ENCODE measurements at regions not wholly inside any gene's neighbourhood (a gene's known extent, or its start where the extent isn't known, plus 50 kb on each side); places are given as distances from the start of the nearest gene placed in this dataset.
A peak's percentile ranks its signal among the peaks of the same experiment; 100 is the strongest.

DNA sequence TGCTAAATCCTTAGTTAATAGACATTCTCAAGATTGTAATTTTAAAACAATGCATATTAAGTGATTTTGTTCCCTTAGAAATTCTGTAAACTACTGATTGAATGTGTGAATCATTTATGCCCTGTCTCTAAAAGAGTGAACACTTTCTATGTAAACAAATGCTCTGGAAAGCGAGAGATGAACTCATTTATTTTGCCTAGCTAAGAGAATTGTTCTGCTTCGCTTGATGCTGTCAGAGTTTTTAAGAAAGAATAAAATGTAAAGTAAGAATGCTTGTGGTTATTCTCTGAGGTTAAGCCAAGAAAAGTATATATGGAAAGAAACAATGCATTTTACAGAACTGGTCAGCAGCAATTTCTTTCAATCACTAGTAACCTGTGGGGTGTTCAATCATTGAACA lies 347.4 kb upstream of the NUDT12 start:
- DNase-seq = no peak

DNA sequence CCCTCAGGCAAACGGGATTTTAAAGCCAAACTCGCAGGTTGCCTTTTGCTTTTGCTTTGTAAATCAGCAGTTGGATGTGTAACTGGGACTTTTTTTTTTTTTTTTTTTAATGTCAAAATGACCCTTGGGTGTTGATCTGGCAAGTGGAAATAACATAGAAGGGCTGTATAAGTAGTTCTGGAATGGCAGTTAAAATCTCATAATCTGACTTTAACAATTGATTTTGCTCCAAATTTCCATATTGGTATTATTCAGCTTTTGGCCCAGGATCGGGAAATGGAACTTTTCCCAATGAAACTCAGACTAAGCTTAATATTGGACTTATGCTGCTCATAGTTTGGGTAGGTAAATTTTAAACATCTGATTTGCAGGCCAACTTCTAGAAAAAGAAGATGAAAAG lies 346.8 kb upstream of the NUDT12 start:
- no peak for DNase-seq

DNA sequence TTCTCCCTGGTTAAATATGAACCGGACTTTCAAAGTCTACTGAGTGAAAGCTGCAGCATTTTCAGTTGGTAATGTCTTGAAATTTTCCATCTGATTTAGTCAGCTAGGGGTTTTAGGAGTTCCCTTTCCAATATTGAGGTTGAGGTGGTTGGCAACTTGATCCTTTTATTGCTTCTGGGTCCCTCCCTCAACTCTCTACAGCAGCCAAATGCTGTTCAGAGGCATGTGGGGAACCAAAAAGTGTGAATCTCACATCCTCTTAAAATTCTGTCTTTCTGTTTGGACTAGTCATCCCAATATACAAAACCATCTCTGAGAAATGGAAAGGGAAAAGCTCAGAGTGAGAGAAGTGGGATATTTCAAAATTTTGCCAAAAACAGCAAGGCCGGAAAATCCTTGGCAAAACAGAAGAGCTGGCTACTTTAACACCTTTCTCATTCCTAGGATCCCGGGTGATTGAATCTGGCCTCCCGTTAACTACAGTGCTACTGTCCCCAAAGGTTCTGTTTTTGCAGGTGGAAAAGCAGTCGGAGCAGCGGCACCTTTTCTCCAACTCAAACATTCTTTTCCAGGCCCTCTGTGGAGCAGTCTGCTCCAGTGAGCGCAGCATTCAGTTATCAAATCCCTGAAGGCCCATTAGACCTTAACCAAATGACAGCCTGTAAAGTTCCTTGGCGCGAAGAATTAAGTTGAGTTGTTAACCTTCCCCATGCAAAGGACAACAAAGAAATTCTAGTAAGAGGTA lies 345.9 kb upstream of the NUDT12 start:
- no peak for DNase-seq

DNA sequence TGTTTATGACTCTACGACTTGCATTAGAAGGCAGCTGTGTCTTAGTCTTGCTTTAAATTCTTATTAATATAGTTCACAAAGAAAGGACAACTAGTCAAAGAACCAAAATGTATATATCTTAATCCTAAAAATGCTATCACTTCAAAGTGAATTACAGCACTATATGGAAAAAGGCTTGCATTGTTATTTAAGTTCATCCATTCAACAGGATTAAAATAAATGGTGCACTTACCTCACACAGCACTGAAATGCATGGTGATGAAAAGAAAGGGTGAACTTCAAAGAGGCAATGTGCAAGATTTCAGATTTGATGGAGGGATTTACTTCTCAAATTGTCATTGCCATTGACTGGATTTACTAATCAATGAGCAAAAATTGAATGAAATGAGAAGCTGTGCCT lies 344.4 kb upstream of the NUDT12 start:
- no peak for DNase-seq

DNA sequence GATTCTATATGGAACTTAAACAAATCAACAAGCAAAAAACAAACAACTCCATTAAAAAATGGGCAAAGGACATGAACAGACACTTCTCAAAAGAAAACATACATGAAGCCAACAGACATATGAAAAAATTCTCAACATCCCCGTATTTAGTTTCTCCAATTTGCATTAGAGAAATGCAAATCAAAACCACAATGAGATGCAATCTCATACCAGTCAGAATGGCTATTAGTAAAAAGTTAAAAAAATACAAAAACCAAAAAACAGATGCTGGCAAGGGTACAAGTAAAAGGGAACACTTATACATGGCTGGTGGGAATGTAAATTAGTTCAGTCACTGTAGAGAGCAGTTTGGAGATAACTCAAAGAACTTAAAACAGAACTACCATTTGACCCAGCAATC lies 342.1 kb upstream of the NUDT12 start:
- DNase-seq = no peak

DNA sequence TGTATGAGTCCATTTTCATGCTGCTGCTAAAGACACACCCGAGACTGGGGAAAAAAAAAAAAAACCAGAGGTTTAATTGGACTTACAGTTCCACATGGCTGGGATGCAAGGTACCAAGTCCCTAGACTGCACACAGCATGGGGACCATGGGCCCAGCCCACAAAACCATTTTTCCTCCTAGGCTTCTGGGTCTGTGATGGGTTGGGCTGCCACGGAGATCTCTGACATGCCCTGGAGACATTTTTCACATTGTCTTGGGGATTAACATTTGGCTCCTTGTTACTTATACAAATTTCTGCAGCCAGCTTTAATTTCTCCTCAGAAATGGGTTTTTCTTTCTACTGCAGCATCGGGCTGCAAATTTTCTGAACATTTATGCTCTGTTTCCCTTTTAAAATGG lies 340.3 kb upstream of the NUDT12 start:
- no peak for DNase-seq

DNA sequence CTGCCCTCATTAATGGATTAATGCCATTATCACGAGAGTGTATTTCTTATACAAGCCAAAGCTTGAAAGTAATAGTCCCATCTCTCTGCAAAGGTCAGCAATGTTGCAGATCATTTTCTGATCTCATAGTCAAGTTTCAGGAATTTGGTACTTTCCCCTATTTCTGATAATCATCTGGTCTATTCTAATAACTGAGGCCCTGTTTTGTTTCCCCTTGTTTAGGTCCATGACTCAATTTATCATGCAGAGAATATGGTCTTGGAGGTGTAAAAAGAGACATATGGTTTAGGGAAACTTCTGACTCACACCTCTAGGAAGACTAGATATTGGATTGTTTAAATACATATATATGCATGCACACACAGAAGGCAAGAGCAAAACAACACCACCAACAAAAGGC lies 339.3 kb upstream of the NUDT12 start:
- no peak for DNase-seq

DNA sequence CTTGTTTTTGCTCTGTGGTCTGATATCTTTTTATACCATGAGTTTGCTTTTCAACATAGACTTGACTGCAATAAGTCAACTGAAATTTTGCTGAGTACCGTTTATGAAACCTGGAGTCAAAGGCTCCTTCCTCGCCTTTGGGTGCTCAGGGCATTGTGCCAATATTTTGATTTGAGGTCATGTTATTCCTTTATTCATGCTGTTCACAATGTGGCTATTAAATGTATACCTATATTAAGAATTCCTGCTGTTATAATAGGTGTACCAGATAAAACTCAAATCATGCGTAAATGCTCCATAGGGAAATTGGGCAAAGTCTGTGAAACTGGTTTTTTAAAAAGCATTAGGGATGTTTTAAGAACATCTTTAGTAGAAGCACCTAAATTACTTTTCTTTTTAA lies 334.0 kb upstream of the NUDT12 start:
- no peak for DNase-seq

DNA sequence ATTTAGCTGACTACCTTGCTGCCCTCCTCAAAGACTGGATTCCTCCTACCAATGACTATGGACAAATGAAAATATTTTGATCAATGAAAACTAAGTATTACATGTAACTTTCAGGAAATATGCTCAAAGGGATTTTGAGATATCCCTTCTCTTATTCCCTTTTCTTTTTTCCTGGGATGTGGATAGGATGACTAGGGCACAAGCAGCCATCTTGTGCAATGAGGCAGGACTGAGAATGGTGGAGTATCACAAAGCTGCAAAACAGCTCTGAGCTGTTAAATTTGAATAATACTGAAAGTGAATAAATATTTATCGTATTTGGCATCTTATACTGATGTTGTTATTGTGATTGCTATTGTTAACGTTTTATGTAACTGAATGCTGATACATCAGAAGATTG lies 333.1 kb upstream of the NUDT12 start:
- DNase-seq = no peak

DNA sequence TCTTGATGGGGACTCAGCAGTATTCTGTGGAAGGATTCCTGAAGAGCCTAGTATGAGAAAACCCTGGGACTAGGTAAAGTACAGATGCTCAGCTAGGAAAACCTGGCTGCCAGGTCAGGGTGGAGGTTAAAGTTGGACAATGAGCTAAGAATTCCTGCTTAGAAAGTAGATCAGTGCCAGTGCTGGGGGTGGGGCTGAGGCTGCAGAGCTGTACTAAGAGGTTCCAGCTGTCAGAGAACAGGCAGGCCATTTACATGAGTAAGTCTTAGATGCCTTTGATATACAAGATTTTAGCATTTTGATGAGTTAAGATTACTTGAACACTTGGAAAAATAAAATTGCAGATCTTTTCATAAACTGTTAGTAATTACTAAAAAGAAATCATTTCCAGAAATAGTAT lies 332.3 kb upstream of the NUDT12 start:
- peak; percentile 48 for DNase-seq

DNA sequence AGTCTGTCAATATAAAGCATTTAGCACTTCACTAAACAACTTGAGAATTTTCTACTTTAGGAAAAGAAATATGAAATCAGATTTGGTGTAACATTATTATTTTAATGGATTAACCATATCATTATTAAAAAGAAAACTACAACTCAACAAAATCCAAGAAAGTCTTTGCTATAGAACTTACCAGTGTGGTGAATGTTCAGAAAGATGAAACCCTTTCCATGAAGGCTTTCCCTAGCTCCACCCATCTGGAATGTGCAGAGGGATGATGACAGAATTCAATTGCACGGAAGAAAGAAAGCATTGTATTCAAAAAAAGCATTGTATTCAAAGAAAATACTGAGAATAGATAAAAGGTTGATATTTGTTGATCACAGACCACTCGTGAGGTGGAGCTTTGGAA lies 328.6 kb upstream of the NUDT12 start:
- DNase-seq = no peak

DNA sequence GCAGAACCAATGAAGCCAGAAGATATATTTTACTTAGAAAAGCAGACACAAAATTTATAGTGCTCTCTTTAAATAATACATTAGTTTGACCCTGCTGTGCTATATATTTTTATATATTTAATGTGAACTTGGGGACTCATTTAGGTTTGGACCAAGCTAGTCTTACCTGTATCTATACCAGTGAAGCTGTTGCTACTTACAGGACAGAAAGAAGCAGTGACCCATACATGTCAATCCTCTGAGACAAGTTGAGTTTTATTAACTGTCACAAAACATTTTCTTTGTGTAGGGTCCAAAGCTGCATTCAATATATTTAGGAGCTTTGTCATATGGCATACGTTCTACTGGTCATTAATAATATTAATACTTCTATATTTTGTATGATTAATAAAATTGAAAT lies 327.7 kb upstream of the NUDT12 start:
- DNase-seq = no peak

DNA sequence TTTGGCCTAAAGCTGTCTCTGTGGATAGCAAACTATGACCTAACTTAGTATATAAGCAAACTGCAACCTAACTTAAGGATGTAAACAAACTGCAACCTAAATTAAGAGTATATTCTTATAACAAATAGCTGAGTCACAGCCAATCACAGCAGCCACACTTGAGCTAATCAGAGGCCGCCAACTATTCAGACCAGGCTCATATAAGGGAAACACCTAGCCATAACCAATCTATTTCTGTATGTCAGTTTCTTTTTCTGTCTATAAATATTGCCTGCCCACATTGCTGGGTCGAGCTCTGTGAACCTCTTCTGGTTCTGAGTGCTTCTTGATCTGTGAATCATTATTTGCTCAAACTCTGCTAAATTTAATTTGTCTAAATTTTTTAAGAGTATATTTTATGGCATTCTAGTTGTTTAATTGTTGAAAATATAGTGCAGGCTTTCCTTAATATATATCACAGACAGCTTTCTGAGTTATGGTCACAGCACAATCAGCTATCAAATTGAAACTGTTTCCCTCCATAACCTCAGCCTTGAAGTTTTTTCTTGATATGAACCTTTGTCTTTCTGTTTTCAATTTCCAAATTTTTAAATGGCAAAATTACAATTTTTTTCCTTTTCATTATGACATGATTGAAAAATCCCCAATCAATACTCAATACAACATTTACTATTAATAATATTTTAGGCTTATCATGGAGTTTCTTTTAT lies 327.1 kb upstream of the NUDT12 start:
- DNase-seq = no peak

DNA sequence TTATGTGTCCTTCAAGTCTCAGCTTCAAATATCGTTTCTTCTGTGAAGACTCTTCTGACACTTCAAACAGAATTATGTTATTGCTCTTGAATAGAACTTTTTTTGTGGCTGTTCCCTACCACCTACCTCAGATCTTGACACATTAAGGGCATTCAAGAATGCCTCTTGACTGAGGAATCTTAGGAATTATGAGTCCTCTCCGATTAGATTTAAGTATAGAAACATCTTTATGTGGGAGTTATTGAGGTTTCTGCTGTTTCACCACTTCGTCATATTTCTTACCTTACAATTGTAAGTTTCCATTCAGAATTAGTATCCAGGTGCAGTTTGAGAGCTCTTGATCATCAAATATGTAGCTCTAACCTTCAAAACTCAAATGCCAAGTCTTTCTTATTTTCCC lies 324.2 kb upstream of the NUDT12 start:
- no peak for DNase-seq

DNA sequence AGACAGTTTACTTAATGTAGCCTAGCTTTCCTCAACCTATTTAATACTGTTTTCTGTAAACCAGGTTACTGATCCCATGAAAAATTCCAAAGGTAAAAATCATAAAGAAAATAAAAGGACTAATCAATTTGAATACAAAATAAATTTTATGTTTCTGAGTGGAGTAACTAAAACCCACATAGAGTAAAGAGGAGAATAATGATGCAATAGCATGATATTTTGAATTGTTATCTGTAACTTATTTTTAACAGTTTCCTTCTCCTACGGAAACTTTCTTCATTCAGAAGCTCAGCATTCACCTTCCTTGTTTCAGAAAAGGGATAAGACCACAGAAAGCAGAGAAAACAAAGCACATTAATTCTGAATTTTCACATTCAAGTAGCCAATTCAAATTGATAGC lies 320.6 kb upstream of the NUDT12 start:
- no peak for DNase-seq

DNA sequence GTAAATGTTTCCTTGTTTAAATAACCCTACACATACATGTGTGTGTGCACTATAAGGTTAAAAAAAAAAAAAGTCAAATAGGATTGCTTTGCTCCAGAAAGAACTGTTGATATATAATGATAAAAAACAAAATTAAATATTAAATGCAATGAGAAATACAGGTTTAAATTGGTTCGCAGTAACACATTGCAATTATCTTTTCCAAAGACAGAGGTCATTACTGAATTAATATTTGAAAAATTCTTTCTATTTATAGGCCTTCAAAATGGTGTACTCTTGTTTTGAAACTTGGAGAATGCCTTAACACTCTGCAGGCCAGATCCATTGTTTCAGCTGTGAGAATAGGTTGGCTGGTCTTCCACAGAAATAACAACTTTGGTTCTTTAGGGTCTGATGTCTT lies 319.0 kb upstream of the NUDT12 start:
- no peak for DNase-seq

DNA sequence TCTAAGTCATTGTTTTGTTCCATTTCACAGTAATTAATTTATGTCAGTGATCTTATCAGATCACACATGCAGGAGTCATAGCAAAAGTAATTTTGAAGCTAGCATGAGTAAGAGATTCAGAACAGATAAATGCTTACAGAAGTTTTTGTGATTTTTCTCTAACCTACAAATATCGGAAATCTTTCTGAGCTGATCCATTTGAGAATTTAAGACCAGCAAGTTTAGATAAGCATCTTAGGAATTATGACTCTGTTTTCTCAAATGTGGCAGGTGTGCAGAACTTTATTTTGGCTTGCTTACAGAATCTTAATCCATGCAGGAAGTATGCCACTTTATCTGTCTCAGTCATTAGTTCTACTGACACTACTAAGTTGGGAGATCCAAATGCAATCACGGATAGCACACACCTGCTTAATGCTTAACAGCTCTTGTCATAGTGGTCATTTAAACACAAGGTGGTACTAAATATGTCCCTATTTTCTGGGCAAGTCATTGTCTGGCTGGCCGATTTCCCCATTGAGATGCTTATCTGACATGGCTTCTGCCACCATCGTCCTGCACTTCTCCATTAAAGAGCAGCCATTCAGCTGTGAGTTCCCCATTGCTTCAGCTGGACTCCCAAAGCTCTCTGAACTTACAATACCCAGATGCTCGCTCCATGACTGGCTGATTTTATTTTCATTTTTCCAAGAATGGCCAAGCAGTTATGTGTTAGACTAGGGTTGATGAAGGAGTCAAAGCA lies 305.4 kb upstream of the NUDT12 start:
- DNase-seq = peak; percentile 3

DNA sequence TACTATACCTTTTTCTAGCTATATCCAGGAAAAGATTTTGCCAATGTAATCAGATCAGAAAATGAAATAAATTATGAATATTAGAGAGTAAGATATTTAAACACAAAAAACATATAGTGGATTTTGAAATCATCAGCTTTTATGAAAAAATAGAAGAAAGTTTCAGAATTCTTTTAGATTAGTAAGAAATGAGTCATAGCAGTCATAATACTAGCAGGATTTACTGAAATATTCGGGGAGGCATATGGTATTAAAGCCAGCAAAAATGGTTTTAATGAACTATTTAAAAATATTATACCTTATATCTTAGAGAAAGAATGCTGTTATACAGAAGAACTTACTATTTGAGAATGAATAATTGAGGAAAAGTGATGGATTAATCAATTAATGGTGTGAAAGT lies 303.6 kb upstream of the NUDT12 start:
- DNase-seq = no peak

DNA sequence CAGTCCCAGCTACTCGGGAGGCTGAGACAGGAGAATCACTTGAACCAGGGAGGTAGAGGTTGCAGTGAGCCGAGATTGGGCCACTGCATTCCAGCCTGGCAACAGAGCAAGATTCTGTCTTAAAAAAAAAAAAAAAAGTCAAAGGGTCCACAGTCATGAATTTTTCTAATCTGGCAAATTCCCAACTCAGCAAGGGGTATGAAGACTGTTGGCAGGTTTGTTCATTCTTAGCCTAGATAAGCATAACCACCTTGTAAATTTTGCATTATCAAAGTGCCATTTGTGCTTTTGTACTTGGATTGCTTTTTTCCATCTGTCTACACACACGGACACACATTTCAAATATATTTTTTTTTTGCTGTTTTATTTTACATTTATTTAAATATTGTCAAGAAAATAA lies 299.8 kb upstream of the NUDT12 start:
- no peak for DNase-seq

DNA sequence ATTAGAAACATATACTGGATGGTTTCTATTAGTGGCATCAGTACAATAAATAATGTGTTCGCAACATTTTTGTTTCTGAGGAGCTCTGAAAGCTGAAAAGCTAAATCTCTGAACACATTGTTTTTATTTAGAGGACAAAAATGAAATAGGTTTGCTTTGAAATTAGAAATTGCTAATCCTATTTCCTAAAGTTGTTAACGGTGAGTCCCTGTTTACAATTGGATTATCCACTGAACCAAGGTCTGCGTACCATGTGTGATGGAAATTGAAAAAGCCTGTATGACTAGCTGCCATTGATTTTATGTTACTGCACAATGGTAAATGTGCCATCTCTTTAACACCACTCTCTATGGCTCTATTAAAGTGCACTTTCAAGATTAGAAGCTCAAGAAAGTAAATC lies 297.7 kb upstream of the NUDT12 start:
- DNase-seq = peak; percentile 77

DNA sequence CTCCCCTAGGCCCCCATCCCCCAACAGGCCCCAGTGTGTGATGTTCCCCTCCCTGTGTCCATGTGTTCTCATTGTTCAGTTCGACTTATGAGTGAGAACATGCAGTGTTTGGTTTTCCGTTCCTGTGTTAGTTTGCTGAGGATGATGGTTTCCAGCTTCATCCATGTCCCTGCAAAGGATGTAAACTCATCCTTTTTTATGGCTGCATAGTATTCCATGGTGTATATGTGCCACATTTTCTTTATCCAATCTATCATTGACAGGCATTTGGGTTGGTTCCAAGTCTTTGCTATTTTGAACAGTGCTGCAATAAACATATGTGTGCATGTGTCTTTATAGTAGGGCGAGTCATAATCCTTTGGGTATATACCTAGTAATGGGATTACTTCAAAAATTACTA lies 295.8 kb upstream of the NUDT12 start:
- DNase-seq = peak; percentile 15

DNA sequence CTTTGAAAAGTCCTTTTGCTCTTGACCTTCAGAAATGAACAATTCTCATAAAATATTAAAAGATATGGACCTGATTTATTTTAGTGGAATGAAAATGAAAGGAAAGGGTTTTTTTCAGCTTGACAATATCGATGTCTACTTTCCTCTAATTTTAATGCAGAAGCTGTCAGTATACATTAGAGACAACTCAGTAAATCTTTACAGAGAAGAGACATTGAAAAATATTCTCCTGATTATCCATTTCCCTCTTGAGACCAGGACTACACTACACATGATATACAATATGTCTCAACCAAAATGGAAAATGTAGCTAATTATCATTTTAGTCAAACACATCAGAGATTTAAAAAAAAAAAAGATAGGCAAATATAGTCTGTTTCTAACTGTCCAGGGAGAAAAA lies 288.5 kb upstream of the NUDT12 start:
- DNase-seq = no peak

DNA sequence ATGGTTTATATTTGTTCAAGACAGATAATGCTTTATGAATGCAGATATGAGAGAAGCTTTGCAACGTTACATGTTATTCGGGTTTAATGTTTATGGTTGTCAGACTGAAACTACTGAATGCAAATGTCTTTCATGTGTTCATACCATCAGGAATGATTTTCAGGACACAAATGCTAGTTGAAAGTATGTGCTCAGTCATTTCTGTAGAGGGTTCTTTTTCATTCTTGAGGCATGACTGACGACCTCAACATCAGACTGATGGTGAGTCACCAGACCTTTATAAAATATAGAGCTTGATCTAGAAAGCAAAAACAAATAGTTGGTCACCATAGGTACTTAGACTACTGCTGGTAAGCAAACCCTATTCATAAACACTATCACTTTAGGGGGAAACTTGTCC lies 287.3 kb upstream of the NUDT12 start:
- DNase-seq = no peak

DNA sequence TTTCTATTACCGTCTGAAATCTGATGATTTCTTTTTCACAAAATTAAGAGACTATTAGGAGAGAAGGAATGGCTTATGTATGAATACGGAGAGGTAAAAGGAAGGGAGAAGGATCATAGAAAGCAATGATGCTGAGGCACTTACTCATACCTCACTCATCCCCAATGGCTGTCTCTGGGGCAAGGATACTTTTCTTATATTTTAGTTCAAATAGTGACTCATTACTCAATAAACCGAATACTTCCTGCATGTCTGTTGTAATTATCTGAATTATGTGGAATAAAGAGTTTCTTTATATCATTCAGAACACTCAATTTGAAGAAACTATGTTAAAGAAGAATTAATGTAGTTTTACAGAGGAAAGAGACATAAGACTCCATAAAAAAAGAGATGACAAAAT lies 284.5 kb upstream of the NUDT12 start:
- no peak for DNase-seq
